Esophagus (tissue), 2 donors: ENCODE measurements at regions not wholly inside any gene's neighbourhood (a gene's known extent, or its start where the extent isn't known, plus 50 kb on each side); places are given as distances from the start of the nearest gene placed in this dataset.
"Not testable (repeated sequence)": the region's sequence is repeated elsewhere in the genome, so short reads cannot be mapped to it uniquely, and the experiment has no call there.

Source experiments
- H3K27ac ChIP-seq, 2 donors: one replicate each; pipeline ENCODE4 v1.5.1; 2013; ENCODE audit warnings: low read depth in 2 of 2, mild to moderate bottlenecking in 2 of 2, inconsistent platforms in 1 of 2, low read length in 1 of 2, moderate library complexity in 1 of 2
- H3K27me3 ChIP-seq, 2 donors: one replicate each; pipeline ENCODE4 v1.6.1; 2013; ENCODE audit warnings: low read length in 2 of 2, control low read depth in 1 of 2, mild to moderate bottlenecking in 1 of 2; ENCODE audit not compliant: insufficient read depth in 2 of 2, control insufficient read depth in 1 of 2
- H3K36me3 ChIP-seq, 2 donors: one replicate each; pipeline ENCODE4 v1.6.1; 2013; ENCODE audit warnings: low read length in 1 of 2; ENCODE audit not compliant: control insufficient read depth in 2 of 2, insufficient read depth in 2 of 2
- H3K4me1 ChIP-seq, 2 donors: one replicate each; pipeline ENCODE4 v1.6.1; 2013; ENCODE audit warnings: low read length in 1 of 2; ENCODE audit not compliant: control insufficient read depth in 2 of 2, insufficient read depth in 2 of 2
- H3K4me3 ChIP-seq, 2 donors: one replicate each; pipeline ENCODE4 v1.5.1; 2013; ENCODE audit warnings: low read length in 2 of 2, mild to moderate bottlenecking in 2 of 2, low read depth in 1 of 2, moderate library complexity in 1 of 2
- H3K9me3 ChIP-seq, 2 donors: one replicate each; pipeline ENCODE4 v1.6.1; 2013; ENCODE audit warnings: mild to moderate bottlenecking in 2 of 2, low read depth in 1 of 2, low read length in 1 of 2, moderate library complexity in 1 of 2; ENCODE audit not compliant: control insufficient read depth in 2 of 2, insufficient read depth in 1 of 2
- WGBS, 2 donors: extraction: QIAGEN DNeasy Blood & Tissue Kit; methylation state at CpG; one replicate each; pipeline ENCODE4 v1.1.7; 2013; 5-methylcytosine and 5-hydroxymethylcytosine counted together
- donor health status: healthy with polysubstance abuse.
- donor health status: Bipolar disorder and iron deficiency.

- Histone ChIP-seq H3K27ac (no peak overlapping the region), H3K27me3 (no peaks in the 10 kb centered on the region), H3K36me3 (no peaks in the 10 kb centered on the region), H3K4me3 (no peak overlapping the region), H3K4me1 (no peaks in the 10 kb centered on the region), H3K9me3 (no peaks in the 10 kb centered on the region)
- WGBS, 2 donors = 42 to 45% methylated on average over 4 of the region's 4 CpGs
Observed at GRCh38 chr12:18837025-18837424, 99.1 kb downstream of the CAPZA3 start.

- no peaks in the 10 kb centered on the region for H3K4me1 ChIP-seq
- H3K9me3 ChIP-seq = no peaks in the 10 kb centered on the region
- no peak overlapping the region for H3K4me3 ChIP-seq
- no peaks in the 10 kb centered on the region for H3K27me3 ChIP-seq
- 60 to 62% methylated on average over 2 of the region's 2 CpGs for WGBS, 2 donors
- H3K27ac ChIP-seq = no peak overlapping the region
- H3K36me3 ChIP-seq = no peaks in the 10 kb centered on the region
Observed at GRCh38 chr12:18837505-18837904, 99.6 kb downstream of the CAPZA3 start.

GRCh38 chr12:18840997-18841396, 103.1 kb downstream of the CAPZA3 start:
- H3K36me3 ChIP-seq, H3K9me3 ChIP-seq, H3K27ac ChIP-seq, H3K4me1 ChIP-seq, H3K4me3 ChIP-seq, H3K27me3 ChIP-seq: not testable (repeated sequence)
- WGBS, 2 donors = 80 to 87% methylated on average over 4 of the region's 4 CpGs

- no peaks in the 10 kb centered on the region for H3K27me3 ChIP-seq
- 58 to 59% methylated on average over 4 of the region's 4 CpGs for WGBS, 2 donors
- H3K27ac ChIP-seq = peak overlapping the region in 1 of 2 donors; percentile 26
- H3K9me3 ChIP-seq = no peaks in the 10 kb centered on the region
- no peak overlapping the region for H3K4me3 ChIP-seq
- peaks cover 0 to 4% of the 10 kb centered on the region in 2 donors for H3K4me1 ChIP-seq
- no peaks in the 10 kb centered on the region for H3K36me3 ChIP-seq
Observed at GRCh38 chr12:18849080-18849479, 111.2 kb downstream of the CAPZA3 start.

- 84% methylated on average over 1 of the region's 1 CpG for WGBS, 2 donors
- H3K36me3 ChIP-seq = no peaks in the 10 kb centered on the region
- no peaks in the 10 kb centered on the region for H3K27me3 ChIP-seq
- H3K27ac ChIP-seq = no peak overlapping the region
- H3K4me1 ChIP-seq = peaks cover 0 to 4% of the 10 kb centered on the region in 2 donors
- no peak overlapping the region for H3K4me3 ChIP-seq
- H3K9me3 ChIP-seq = no peaks in the 10 kb centered on the region
Observed at GRCh38 chr12:18849761-18850160, 111.8 kb downstream of the CAPZA3 start.

- no peaks in the 10 kb centered on the region for H3K4me1 ChIP-seq
- WGBS, 2 donors = 95 to 96% methylated on average over 1 of the region's 1 CpG
Observed at GRCh38 chr12:18850752-18851151, 112.8 kb downstream of the CAPZA3 start.

GRCh38 chr12:18851271-18851670, 113.4 kb downstream of the CAPZA3 start:
- no peaks in the 10 kb centered on the region for H3K9me3 ChIP-seq
- no peaks in the 10 kb centered on the region for H3K27me3 ChIP-seq
- no peaks in the 10 kb centered on the region for H3K4me1 ChIP-seq
- 67 to 72% methylated on average over 3 of the region's 3 CpGs for WGBS, 2 donors
- H3K27ac ChIP-seq = no peak overlapping the region
- no peak overlapping the region for H3K4me3 ChIP-seq
- H3K36me3 ChIP-seq = no peaks in the 10 kb centered on the region

More at GRCh38 chr12:18850752-18851151, 112.8 kb downstream of the CAPZA3 start:
- Histone ChIP-seq H3K27ac (no peak overlapping the region), H3K9me3 (no peaks in the 10 kb centered on the region), H3K4me3 (no peak overlapping the region), H3K36me3 (no peaks in the 10 kb centered on the region), H3K27me3 (no peaks in the 10 kb centered on the region)

GRCh38 chr12:18853570-18854366, 115.8 kb downstream of the CAPZA3 start:
- WGBS, 2 donors = 86 to 89% methylated on average over 6 of the region's 6 CpGs
- no peaks in the 10 kb centered on the region for H3K4me1 ChIP-seq
- H3K36me3 ChIP-seq = no peaks in the 10 kb centered on the region
- H3K27ac ChIP-seq = no peak overlapping the region
- no peaks in the 10 kb centered on the region for H3K9me3 ChIP-seq
- no peak overlapping the region for H3K4me3 ChIP-seq
- no peaks in the 10 kb centered on the region for H3K27me3 ChIP-seq

GRCh38 chr12:18857656-18858055, 119.7 kb downstream of the CAPZA3 start:
- no peak overlapping the region for H3K4me3 ChIP-seq
- H3K27me3 ChIP-seq = no peaks in the 10 kb centered on the region
- H3K36me3 ChIP-seq = no peaks in the 10 kb centered on the region
- no peak overlapping the region for H3K27ac ChIP-seq
- H3K4me1 ChIP-seq = no peaks in the 10 kb centered on the region
- no peaks in the 10 kb centered on the region for H3K9me3 ChIP-seq

GRCh38 chr12:18859400-18859799, 121.5 kb downstream of the CAPZA3 start:
- no peak overlapping the region for H3K4me3 ChIP-seq
- H3K9me3 ChIP-seq = no peaks in the 10 kb centered on the region
- 43 to 48% methylated on average over 1 of the region's 1 CpG for WGBS, 2 donors
- no peaks in the 10 kb centered on the region for H3K36me3 ChIP-seq
- no peaks in the 10 kb centered on the region for H3K4me1 ChIP-seq
- H3K27ac ChIP-seq = no peak overlapping the region
- H3K27me3 ChIP-seq = no peaks in the 10 kb centered on the region
